Caco-2 (cell line): ENCODE measurements at regions not wholly inside any gene's neighbourhood (a gene's known extent, or its start where the extent isn't known, plus 50 kb on each side); places are given as distances from the start of the nearest gene placed in this dataset.

Source experiments
- BruUV-seq: library from RNA; stranded (reverse); fragments of 400-500 nt; replicated peaks from 2 replicates; lab custom pipeline; 2021; lab: Mats Ljungman, UMichigan
- CTCF ChIA-PET: fragments of 300-600 bp; sonication (Branson Sonifier 250); formaldehyde crosslinking; loops from one replicate; lab custom pipeline; 2022; ENCODE audit warnings: antibody characterized with exemption; lab: Charles Lee
- POLR2A ChIA-PET: fragments of 300-600 bp; sonication (Branson Sonifier 250); formaldehyde crosslinking; loops from one replicate; lab custom pipeline; 2022; ENCODE audit warnings: antibody characterized with exemption; lab: Charles Lee
- DNase-seq, 2 experiments: peaks; one replicate each; pipeline versions ENCODE4 v3.0.0 to v3.0.0-alpha.2; 2020 to 2022
- H3K27me3 ChIP-seq: replicated peaks from 2 replicates; pipeline ENCODE4 v1.6.0; 2011; ENCODE audit warnings: low read length; ENCODE audit not compliant: control insufficient read depth, insufficient read depth
- H3K36me3 ChIP-seq: 2 replicates; pipeline ENCODE4 v1.5.1; 2011; ENCODE audit warnings: low read length; ENCODE audit not compliant: control insufficient read depth, insufficient read depth
- H3K4me1 ChIP-seq: fragments of 250-450 bp; sonication (Bioruptor Pico); 2 replicates; pipeline ENCODE4 v1.5.1; 2020; ENCODE audit warnings: mild to moderate bottlenecking
- H3K4me3 ChIP-seq: 2 replicates; pipeline ENCODE4 v1.5.1; 2011; ENCODE audit warnings: low read depth, mild to moderate bottlenecking, control low read depth, low read length
- H3K9me3 ChIP-seq: fragments of 250-450 bp; sonication (Bioruptor Pico); 2 replicates; pipeline ENCODE4 v1.5.1; 2020; ENCODE audit warnings: mild to moderate bottlenecking, moderate library complexity
- H3K27ac Mint-ChIP-seq: one replicate; pipeline ENCODE4 v1.8.0; 2022; ENCODE audit warnings: mixed read lengths; ENCODE audit not compliant: unreplicated experiment
- H3K27me3 Mint-ChIP-seq: one replicate; pipeline ENCODE4 v1.8.0; 2022; ENCODE audit warnings: mixed read lengths; ENCODE audit not compliant: insufficient read depth, unreplicated experiment
- H3K36me3 Mint-ChIP-seq: one replicate; pipeline ENCODE4 v1.8.0; 2022; ENCODE audit warnings: mild to moderate bottlenecking, mixed read lengths; ENCODE audit not compliant: insufficient read depth, unreplicated experiment
- H3K4me1 Mint-ChIP-seq: one replicate; pipeline ENCODE4 v1.8.0; 2022; ENCODE audit warnings: low read depth, mixed read lengths; ENCODE audit not compliant: unreplicated experiment
- H3K4me3 Mint-ChIP-seq: one replicate; pipeline ENCODE4 v1.8.0; 2022; ENCODE audit warnings: mild to moderate bottlenecking, moderate library complexity, mixed read lengths; ENCODE audit not compliant: unreplicated experiment
- H3K9me3 Mint-ChIP-seq: one replicate; pipeline ENCODE4 v1.8.0; 2022; ENCODE audit warnings: mixed read lengths; ENCODE audit not compliant: unreplicated experiment
- intact Hi-C: fragments of 100-400 bp; cut with micrococcal nuclease; formaldehyde crosslinking; loops from one replicate; pipeline ENCODE4 v1.10.0; 2022; ENCODE audit not compliant: unreplicated experiment
- TF ChIP-seq, protein P1 (sequence below), 2 experiments: fragments of 200-600 bp in 1 of 2; IDR thresholded peaks; 1 replicate in 1 of 2; 2 replicates in 1 of 2; pipeline versions ENCODE4 v1.5.1 to v1.8.0; 2011 to 2022; ENCODE audit warnings: antibody characterized with exemption in 1 of 2, control low read depth in 1 of 2, inconsistent platforms in 1 of 2, low read depth in 1 of 2, low read length in 1 of 2, mild to moderate bottlenecking in 1 of 2, moderate library complexity in 1 of 2; ENCODE audit not compliant: insufficient read depth in 1 of 2, severe bottlenecking in 1 of 2, unreplicated experiment in 1 of 2

DNA sequence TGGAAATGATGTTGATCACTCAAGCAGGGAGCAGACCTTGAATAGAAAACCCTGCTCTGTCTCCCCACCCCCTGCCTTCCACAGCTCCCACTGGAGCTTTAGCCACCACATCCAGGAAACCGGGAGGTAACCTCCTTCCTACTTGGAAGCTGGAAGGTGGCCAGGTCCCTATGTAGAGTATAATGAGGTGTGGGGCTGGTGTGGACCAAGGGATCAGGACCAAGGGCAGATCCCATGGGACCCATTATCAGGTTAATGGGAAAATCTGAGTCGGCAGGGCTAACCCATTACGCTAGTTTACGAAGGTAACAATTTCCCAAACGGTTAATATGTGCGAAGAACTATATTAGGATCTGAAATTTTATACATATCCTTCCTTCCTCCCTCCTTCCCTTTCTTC is 321.9 kb downstream of the MIAT start:
- no TSS peak for BruUV-seq
- Mint-ChIP-seq H3K4me3 (no peak overlapping the region), H3K27me3 (peaks cover 3% of the 10 kb centered on the region), H3K9me3 (no peaks in the 10 kb centered on the region), H3K27ac (no peak overlapping the region), H3K4me1 (no peaks in the 10 kb centered on the region), H3K36me3 (no peaks in the 10 kb centered on the region)
- intact Hi-C loops: no loop called here
- Histone ChIP-seq H3K9me3 (no peaks in the 10 kb centered on the region), H3K4me3 (no peak overlapping the region), H3K4me1 (no peaks in the 10 kb centered on the region), H3K36me3 (no peaks in the 10 kb centered on the region), H3K27me3 (no peaks in the 10 kb centered on the region)
- TF ChIP-seq, protein P1, sequence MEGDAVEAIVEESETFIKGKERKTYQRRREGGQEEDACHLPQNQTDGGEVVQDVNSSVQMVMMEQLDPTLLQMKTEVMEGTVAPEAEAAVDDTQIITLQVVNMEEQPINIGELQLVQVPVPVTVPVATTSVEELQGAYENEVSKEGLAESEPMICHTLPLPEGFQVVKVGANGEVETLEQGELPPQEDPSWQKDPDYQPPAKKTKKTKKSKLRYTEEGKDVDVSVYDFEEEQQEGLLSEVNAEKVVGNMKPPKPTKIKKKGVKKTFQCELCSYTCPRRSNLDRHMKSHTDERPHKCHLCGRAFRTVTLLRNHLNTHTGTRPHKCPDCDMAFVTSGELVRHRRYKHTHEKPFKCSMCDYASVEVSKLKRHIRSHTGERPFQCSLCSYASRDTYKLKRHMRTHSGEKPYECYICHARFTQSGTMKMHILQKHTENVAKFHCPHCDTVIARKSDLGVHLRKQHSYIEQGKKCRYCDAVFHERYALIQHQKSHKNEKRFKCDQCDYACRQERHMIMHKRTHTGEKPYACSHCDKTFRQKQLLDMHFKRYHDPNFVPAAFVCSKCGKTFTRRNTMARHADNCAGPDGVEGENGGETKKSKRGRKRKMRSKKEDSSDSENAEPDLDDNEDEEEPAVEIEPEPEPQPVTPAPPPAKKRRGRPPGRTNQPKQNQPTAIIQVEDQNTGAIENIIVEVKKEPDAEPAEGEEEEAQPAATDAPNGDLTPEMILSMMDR (IDR thresholded peaks at IDR 0.05; ENCODE audit: insufficient read depth in 1 of 2, low read depth in 1 of 2, low read length in 1 of 2, severe bottlenecking in 1 of 2, unreplicated experiment in 1 of 2): no peak
- no peak for DNase-seq
- ChIA-PET POLR2A (no interaction called here), CTCF (interaction anchor here (0.6 kb wide), 1 partner anchor 591 kb away, joined by 3 read pairs; no protein-coding TSS in a partner anchor)

DNA sequence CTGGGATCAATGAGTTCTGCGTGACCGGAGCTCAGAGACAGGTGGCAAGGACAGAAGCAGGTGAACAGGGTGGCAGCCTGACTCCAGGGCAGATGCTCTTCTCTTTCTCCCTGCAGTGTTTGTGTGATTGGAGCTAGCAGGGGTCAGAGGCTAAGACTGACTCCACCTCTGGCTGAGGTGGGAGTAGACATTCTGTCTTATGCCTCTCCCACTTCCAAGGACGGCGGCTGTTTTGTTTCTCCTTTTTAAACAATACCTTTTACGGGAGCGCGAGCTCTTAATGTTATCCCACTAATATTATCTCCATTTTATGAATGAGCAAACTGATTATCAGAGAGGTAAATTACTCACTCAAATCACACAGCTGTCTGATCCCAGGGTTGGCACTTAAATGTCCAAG is 323.7 kb downstream of the MIAT start:
- ChIA-PET CTCF (no interaction called here), POLR2A (no interaction called here)
- Mint-ChIP-seq H3K36me3 (no peaks in the 10 kb centered on the region), H3K27ac (no peak overlapping the region), H3K27me3 (peaks cover 10% of the 10 kb centered on the region), H3K4me3 (no peak overlapping the region), H3K4me1 (no peaks in the 10 kb centered on the region), H3K9me3 (no peaks in the 10 kb centered on the region)
- Histone ChIP-seq H3K27me3 (no peaks in the 10 kb centered on the region), H3K4me3 (no peak overlapping the region), H3K4me1 (no peaks in the 10 kb centered on the region), H3K36me3 (no peaks in the 10 kb centered on the region), H3K9me3 (no peaks in the 10 kb centered on the region)
- no peak for DNase-seq
- intact Hi-C loops: no loop called here
- BruUV-seq: no TSS peak
- TF ChIP-seq, protein P1 (IDR thresholded peaks at IDR 0.05; ENCODE audit: insufficient read depth in 1 of 2, low read depth in 1 of 2, low read length in 1 of 2, severe bottlenecking in 1 of 2, unreplicated experiment in 1 of 2): no peak

DNA sequence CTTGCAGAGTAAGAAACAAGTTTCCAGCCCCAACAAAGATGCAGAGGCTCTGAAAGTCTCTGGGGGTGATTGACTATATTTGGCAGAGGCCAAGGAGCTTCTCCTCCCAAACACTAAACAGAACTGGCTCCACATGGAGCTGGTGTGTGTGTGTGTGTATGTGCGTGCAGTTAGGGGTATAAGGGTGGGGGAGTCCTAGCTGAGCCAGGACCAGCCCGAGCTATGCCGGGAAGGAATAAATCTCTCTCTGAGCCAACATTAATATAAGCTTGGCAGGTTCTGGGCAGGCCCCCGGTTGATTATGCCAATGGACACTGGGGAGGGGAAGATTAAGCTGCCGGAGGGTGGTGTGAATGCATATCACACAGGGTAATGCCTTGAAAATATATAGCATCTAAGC is 324.2 kb downstream of the MIAT start:
- Histone ChIP-seq H3K4me3 (no peak overlapping the region), H3K27me3 (no peaks in the 10 kb centered on the region), H3K4me1 (no peaks in the 10 kb centered on the region), H3K9me3 (no peaks in the 10 kb centered on the region), H3K36me3 (no peaks in the 10 kb centered on the region)
- no peaks in the 10 kb centered on the region for H3K4me1 Mint-ChIP-seq
- H3K27me3 Mint-ChIP-seq: peaks cover 10% of the 10 kb centered on the region
- no peak overlapping the region for H3K27ac Mint-ChIP-seq
- no peaks in the 10 kb centered on the region for H3K36me3 Mint-ChIP-seq
- no peaks in the 10 kb centered on the region for H3K9me3 Mint-ChIP-seq
- TF ChIP-seq, protein P1 (IDR thresholded peaks at IDR 0.05; ENCODE audit: insufficient read depth in 1 of 2, low read depth in 1 of 2, low read length in 1 of 2, severe bottlenecking in 1 of 2, unreplicated experiment in 1 of 2): no peak
- no peak for DNase-seq
- ChIA-PET POLR2A (no interaction called here), CTCF (no interaction called here)
- no TSS peak for BruUV-seq
- intact Hi-C loops: no loop called here
- no peak overlapping the region for H3K4me3 Mint-ChIP-seq
